ENCODE measurements at regions not wholly inside any gene's neighbourhood (a gene's known extent, or its start where the extent isn't known, plus 50 kb on each side); places are given as distances from the start of the nearest gene placed in this dataset.

- Histone ChIP-seq H3K4me1 (ENCODE audit: low read length) (no peaks in the 10 kb centered on the region), H3K36me3 (ENCODE audit: insufficient read depth, low read length) (no peaks in the 10 kb centered on the region), H3K9ac (ENCODE audit: low read length) (no peak overlapping the region), H3K4me2 (ENCODE audit: low read depth, low read length, poor library complexity, severe bottlenecking) (no peak overlapping the region), H2AFZ (ENCODE audit: low read length) (no peak overlapping the region), H3K4me3 (ENCODE audit: low read length) (no peak overlapping the region), H3K27me3 (ENCODE audit: low read length) (no peaks in the 10 kb centered on the region), H3K9me2 (replicated peaks; ENCODE audit: insufficient read depth, low read length) (no peaks in the 10 kb centered on the region), H4K20me1 (ENCODE audit: insufficient read depth, low read depth, low read length) (no peaks in the 10 kb centered on the region), H3K27ac (ENCODE audit: low read length) (no peak overlapping the region), H3K9me3 (ENCODE audit: low read length) (peaks cover 27% of the 10 kb centered on the region), H3K79me2 (ENCODE audit: low read length) (no peaks in the 10 kb centered on the region)
- no peak for DNase-seq
Measured at GRCh38 chrX:82626978-82627377, 881.1 kb upstream of the POU3F4 start.

GRCh38 chrX:82627568-82627967, 880.5 kb upstream of the POU3F4 start:
- Histone ChIP-seq H2AFZ (ENCODE audit: low read length) (no peak overlapping the region), H3K79me2 (ENCODE audit: low read length) (no peaks in the 10 kb centered on the region), H3K9ac (ENCODE audit: low read length) (no peak overlapping the region), H3K27me3 (ENCODE audit: low read length) (no peaks in the 10 kb centered on the region), H3K4me1 (ENCODE audit: low read length) (no peaks in the 10 kb centered on the region), H3K9me2 (replicated peaks; ENCODE audit: insufficient read depth, low read length) (no peaks in the 10 kb centered on the region), H3K36me3 (ENCODE audit: insufficient read depth, low read length) (no peaks in the 10 kb centered on the region), H4K20me1 (ENCODE audit: insufficient read depth, low read depth, low read length) (no peaks in the 10 kb centered on the region), H3K27ac (ENCODE audit: low read length) (no peak overlapping the region), H3K9me3 (ENCODE audit: low read length) (peaks cover 26% of the 10 kb centered on the region), H3K4me3 (ENCODE audit: low read length) (no peak overlapping the region), H3K4me2 (ENCODE audit: low read depth, low read length, poor library complexity, severe bottlenecking) (no peak overlapping the region)
- no peak for DNase-seq

GRCh38 chrX:82648062-82648461, 860.0 kb upstream of the POU3F4 start:
- Histone ChIP-seq H3K27me3 (ENCODE audit: low read length) (no peaks in the 10 kb centered on the region), H3K4me2 (ENCODE audit: low read depth, low read length, poor library complexity, severe bottlenecking) (no peak overlapping the region), H3K9me2 (replicated peaks; ENCODE audit: insufficient read depth, low read length) (no peaks in the 10 kb centered on the region), H2AFZ (ENCODE audit: low read length) (no peak overlapping the region), H3K36me3 (ENCODE audit: insufficient read depth, low read length) (no peaks in the 10 kb centered on the region), H4K20me1 (ENCODE audit: insufficient read depth, low read depth, low read length) (no peaks in the 10 kb centered on the region), H3K9ac (ENCODE audit: low read length) (no peak overlapping the region), H3K9me3 (ENCODE audit: low read length) (peaks cover 24% of the 10 kb centered on the region), H3K4me3 (ENCODE audit: low read length) (no peak overlapping the region), H3K4me1 (ENCODE audit: low read length) (no peaks in the 10 kb centered on the region), H3K79me2 (ENCODE audit: low read length) (no peaks in the 10 kb centered on the region), H3K27ac (ENCODE audit: low read length) (no peak overlapping the region)
- no peak for DNase-seq

GRCh38 chrX:82649645-82650044, 858.4 kb upstream of the POU3F4 start:
- H3K36me3 ChIP-seq (ENCODE audit: insufficient read depth, low read length): no peaks in the 10 kb centered on the region
- H2AFZ ChIP-seq (ENCODE audit: low read length): no peak overlapping the region
- DNase-seq: no peak
- H3K4me1 ChIP-seq (ENCODE audit: low read length): no peaks in the 10 kb centered on the region
- H3K9ac ChIP-seq (ENCODE audit: low read length): no peak overlapping the region
- no peak overlapping the region for H3K4me3 ChIP-seq (ENCODE audit: low read length)
- no peaks in the 10 kb centered on the region for H3K9me2 ChIP-seq (replicated peaks; ENCODE audit: insufficient read depth, low read length)
- H3K27ac ChIP-seq (ENCODE audit: low read length): no peak overlapping the region
- H4K20me1 ChIP-seq (ENCODE audit: insufficient read depth, low read depth, low read length): no peaks in the 10 kb centered on the region
- H3K79me2 ChIP-seq (ENCODE audit: low read length): no peaks in the 10 kb centered on the region
- no peak overlapping the region for H3K4me2 ChIP-seq (ENCODE audit: low read depth, low read length, poor library complexity, severe bottlenecking)
- no peaks in the 10 kb centered on the region for H3K27me3 ChIP-seq (ENCODE audit: low read length)
- peaks cover 27% of the 10 kb centered on the region for H3K9me3 ChIP-seq (ENCODE audit: low read length)

- Histone ChIP-seq H3K9ac (ENCODE audit: low read length) (no peak overlapping the region), H4K20me1 (ENCODE audit: insufficient read depth, low read depth, low read length) (no peaks in the 10 kb centered on the region), H3K79me2 (ENCODE audit: low read length) (no peaks in the 10 kb centered on the region), H3K9me2 (replicated peaks; ENCODE audit: insufficient read depth, low read length) (no peaks in the 10 kb centered on the region), H3K27me3 (ENCODE audit: low read length) (no peaks in the 10 kb centered on the region), H2AFZ (ENCODE audit: low read length) (no peak overlapping the region), H3K4me1 (ENCODE audit: low read length) (no peaks in the 10 kb centered on the region), H3K4me2 (ENCODE audit: low read depth, low read length, poor library complexity, severe bottlenecking) (no peak overlapping the region), H3K36me3 (ENCODE audit: insufficient read depth, low read length) (no peaks in the 10 kb centered on the region), H3K9me3 (ENCODE audit: low read length) (peaks cover 27% of the 10 kb centered on the region), H3K4me3 (ENCODE audit: low read length) (no peak overlapping the region), H3K27ac (ENCODE audit: low read length) (no peak overlapping the region)
- no peak for DNase-seq
Measured at GRCh38 chrX:82658492-82658891, 849.6 kb upstream of the POU3F4 start.

GRCh38 chrX:82666355-82666754, 841.7 kb upstream of the POU3F4 start:
- Histone ChIP-seq H4K20me1 (ENCODE audit: insufficient read depth, low read depth, low read length) (no peaks in the 10 kb centered on the region), H3K36me3 (ENCODE audit: insufficient read depth, low read length) (no peaks in the 10 kb centered on the region), H3K4me3 (ENCODE audit: low read length) (no peak overlapping the region), H3K9ac (ENCODE audit: low read length) (no peak overlapping the region), H3K27ac (ENCODE audit: low read length) (no peak overlapping the region), H3K9me3 (ENCODE audit: low read length) (peaks cover 24% of the 10 kb centered on the region), H3K4me1 (ENCODE audit: low read length) (no peaks in the 10 kb centered on the region), H2AFZ (ENCODE audit: low read length) (no peak overlapping the region), H3K4me2 (ENCODE audit: low read depth, low read length, poor library complexity, severe bottlenecking) (no peak overlapping the region), H3K27me3 (ENCODE audit: low read length) (no peaks in the 10 kb centered on the region), H3K9me2 (replicated peaks; ENCODE audit: insufficient read depth, low read length) (no peaks in the 10 kb centered on the region), H3K79me2 (ENCODE audit: low read length) (no peaks in the 10 kb centered on the region)
- DNase-seq: no peak

GRCh38 chrX:82675104-82675503, 833.0 kb upstream of the POU3F4 start:
- H3K4me2 ChIP-seq (ENCODE audit: low read depth, low read length, poor library complexity, severe bottlenecking): no peak overlapping the region
- H3K9me3 ChIP-seq (ENCODE audit: low read length): peaks cover 5% of the 10 kb centered on the region; the same call in 1 of the 2 replicates
- no peaks in the 10 kb centered on the region for H3K27me3 ChIP-seq (ENCODE audit: low read length)
- no peaks in the 10 kb centered on the region for H3K79me2 ChIP-seq (ENCODE audit: low read length)
- H3K36me3 ChIP-seq (ENCODE audit: insufficient read depth, low read length): no peaks in the 10 kb centered on the region
- H3K27ac ChIP-seq (ENCODE audit: low read length): no peak overlapping the region
- no peak for DNase-seq
- H3K9ac ChIP-seq (ENCODE audit: low read length): no peak overlapping the region
- H4K20me1 ChIP-seq (ENCODE audit: insufficient read depth, low read depth, low read length): no peaks in the 10 kb centered on the region
- H3K4me3 ChIP-seq (ENCODE audit: low read length): no peak overlapping the region
- no peaks in the 10 kb centered on the region for H3K4me1 ChIP-seq (ENCODE audit: low read length)
- H2AFZ ChIP-seq (ENCODE audit: low read length): no peak overlapping the region
- H3K9me2 ChIP-seq (replicated peaks; ENCODE audit: insufficient read depth, low read length): no peaks in the 10 kb centered on the region

- Histone ChIP-seq H3K4me1 (ENCODE audit: low read length) (no peaks in the 10 kb centered on the region), H3K27ac (ENCODE audit: low read length) (no peak overlapping the region), H3K79me2 (ENCODE audit: low read length) (no peaks in the 10 kb centered on the region), H3K9me3 (ENCODE audit: low read length) (peaks cover 13% of the 10 kb centered on the region; the same call in 1 of the 2 replicates), H3K36me3 (ENCODE audit: insufficient read depth, low read length) (no peaks in the 10 kb centered on the region), H3K27me3 (ENCODE audit: low read length) (no peaks in the 10 kb centered on the region), H3K4me2 (ENCODE audit: low read depth, low read length, poor library complexity, severe bottlenecking) (no peak overlapping the region), H3K9me2 (replicated peaks; ENCODE audit: insufficient read depth, low read length) (no peaks in the 10 kb centered on the region), H4K20me1 (ENCODE audit: insufficient read depth, low read depth, low read length) (no peaks in the 10 kb centered on the region), H3K9ac (ENCODE audit: low read length) (no peak overlapping the region), H2AFZ (ENCODE audit: low read length) (no peak overlapping the region), H3K4me3 (ENCODE audit: low read length) (no peak overlapping the region)
- peak; percentile 65 for DNase-seq
Measured at GRCh38 chrX:82676386-82676785, 831.7 kb upstream of the POU3F4 start.

- no peaks in the 10 kb centered on the region for H3K27me3 ChIP-seq (ENCODE audit: low read length)
Measured at GRCh38 chrX:82677286-82677685, 830.8 kb upstream of the POU3F4 start.

More at GRCh38 chrX:82677286-82677685, 830.8 kb upstream of the POU3F4 start:
- no peak overlapping the region for H3K27ac ChIP-seq (ENCODE audit: low read length)
- H3K9me2 ChIP-seq (replicated peaks; ENCODE audit: insufficient read depth, low read length): no peaks in the 10 kb centered on the region
- H3K4me3 ChIP-seq (ENCODE audit: low read length): no peak overlapping the region
- no peaks in the 10 kb centered on the region for H4K20me1 ChIP-seq (ENCODE audit: insufficient read depth, low read depth, low read length)
- no peak for DNase-seq
- no peaks in the 10 kb centered on the region for H3K79me2 ChIP-seq (ENCODE audit: low read length)
- H3K36me3 ChIP-seq (ENCODE audit: insufficient read depth, low read length): no peaks in the 10 kb centered on the region
- no peak overlapping the region for H3K9ac ChIP-seq (ENCODE audit: low read length)
- H2AFZ ChIP-seq (ENCODE audit: low read length): no peak overlapping the region
- no peaks in the 10 kb centered on the region for H3K4me1 ChIP-seq (ENCODE audit: low read length)
- H3K4me2 ChIP-seq (ENCODE audit: low read depth, low read length, poor library complexity, severe bottlenecking): no peak overlapping the region
- H3K9me3 ChIP-seq (ENCODE audit: low read length): peaks cover 20% of the 10 kb centered on the region; the same call in 1 of the 2 replicates
